Vagina (tissue), 2 donors: ENCODE measurements at regions not wholly inside any gene's neighbourhood (a gene's known extent, or its start where the extent isn't known, plus 50 kb on each side); places are given as distances from the start of the nearest gene placed in this dataset.

ENCODE experiments used
- DNase-seq, 2 donors: peaks; one replicate each; pipeline ENCODE4 v3.0.0-alpha.2; 2017; ENCODE audit errors: extremely low spot score in 2 of 2
- H3K27ac ChIP-seq: fragments of 200-600 bp; sonication (generic); one replicate; pipeline ENCODE4 v1.5.1; 2019
- H3K27me3 ChIP-seq: fragments of 200-600 bp; sonication (generic); one replicate; pipeline ENCODE4 v1.5.1; 2019
- H3K36me3 ChIP-seq, 2 donors: fragments of 200-600 bp; sonication (generic); one replicate each; pipeline ENCODE4 v1.5.1; 2017 to 2019
- H3K4me1 ChIP-seq: fragments of 200-600 bp; sonication (generic); one replicate; pipeline ENCODE4 v1.5.1; 2019
- H3K4me3 ChIP-seq, 2 donors: fragments of 200-600 bp; sonication (generic); 1 replicate in 1 of 2; 2 replicates in 1 of 2; pipeline ENCODE4 v1.5.1; 2016 to 2019
- H3K9me3 ChIP-seq: fragments of 200-600 bp; sonication (generic); one replicate; pipeline ENCODE4 v1.5.1; 2019
- POLR2A ChIP-seq, 2 donors: fragments of 450-650 bp; IDR thresholded peaks; one replicate each; pipeline ENCODE4 v1.6.1; 2017; ENCODE audit warnings: antibody characterized with exemption in 2 of 2, mild to moderate bottlenecking in 2 of 2, moderate library complexity in 2 of 2
- POLR2AphosphoS5 ChIP-seq, 2 donors: sonication (generic); formaldehyde crosslinking; IDR thresholded peaks; one replicate each; pipeline ENCODE4 v1.9.0; 2017; ENCODE audit warnings: antibody characterized with exemption in 2 of 2, mild to moderate bottlenecking in 2 of 2, low read depth in 1 of 2; ENCODE audit not compliant: insufficient read depth in 1 of 2
- intact Hi-C: fragments of 100-400 bp; cut with DNase I; formaldehyde crosslinking; loops from one replicate; pipeline ENCODE4 v1.15.1; 2023
- TF ChIP-seq, protein P1 (sequence below), 3 experiments: fragments of 450-650 bp in 2 of 3; fragments of 200-600 bp in 1 of 3; sonication (generic) in 1 of 3; IDR thresholded peaks; one replicate each; pipeline ENCODE4 v1.5.1; 2017 to 2019; ENCODE audit warnings: antibody characterized with exemption in 3 of 3, mild to moderate bottlenecking in 2 of 3, moderate library complexity in 2 of 3

DNA sequence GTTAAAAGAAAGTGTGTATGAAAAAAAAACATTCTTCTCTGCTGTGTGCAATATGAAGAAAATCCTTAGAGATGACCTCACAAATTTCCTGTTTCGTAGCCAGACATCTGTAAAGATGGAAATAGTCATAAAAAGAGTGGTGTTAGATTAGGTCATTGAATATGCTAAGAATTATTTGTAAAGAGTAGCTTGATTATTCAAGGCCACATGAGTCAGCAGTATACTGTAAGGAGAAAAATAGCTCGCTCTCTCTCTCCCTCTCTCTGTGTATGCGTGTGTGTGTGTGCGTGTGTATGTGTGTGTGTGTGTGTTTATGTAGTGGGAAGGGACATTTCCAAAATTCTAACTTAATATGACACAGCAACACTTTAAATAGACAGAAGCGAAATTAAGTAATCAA is 78.8 kb downstream of the PTCHD4 start:
- Histone ChIP-seq H3K4me1 (no peaks in the 10 kb centered on the region), H3K27me3 (no peaks in the 10 kb centered on the region), H3K27ac (no peak overlapping the region), H3K36me3 (no peaks in the 10 kb centered on the region), H3K9me3 (no peaks in the 10 kb centered on the region), H3K4me3 (no peak overlapping the region)
- intact Hi-C loops, result no loop called here
- TF ChIP-seq, protein P1, sequence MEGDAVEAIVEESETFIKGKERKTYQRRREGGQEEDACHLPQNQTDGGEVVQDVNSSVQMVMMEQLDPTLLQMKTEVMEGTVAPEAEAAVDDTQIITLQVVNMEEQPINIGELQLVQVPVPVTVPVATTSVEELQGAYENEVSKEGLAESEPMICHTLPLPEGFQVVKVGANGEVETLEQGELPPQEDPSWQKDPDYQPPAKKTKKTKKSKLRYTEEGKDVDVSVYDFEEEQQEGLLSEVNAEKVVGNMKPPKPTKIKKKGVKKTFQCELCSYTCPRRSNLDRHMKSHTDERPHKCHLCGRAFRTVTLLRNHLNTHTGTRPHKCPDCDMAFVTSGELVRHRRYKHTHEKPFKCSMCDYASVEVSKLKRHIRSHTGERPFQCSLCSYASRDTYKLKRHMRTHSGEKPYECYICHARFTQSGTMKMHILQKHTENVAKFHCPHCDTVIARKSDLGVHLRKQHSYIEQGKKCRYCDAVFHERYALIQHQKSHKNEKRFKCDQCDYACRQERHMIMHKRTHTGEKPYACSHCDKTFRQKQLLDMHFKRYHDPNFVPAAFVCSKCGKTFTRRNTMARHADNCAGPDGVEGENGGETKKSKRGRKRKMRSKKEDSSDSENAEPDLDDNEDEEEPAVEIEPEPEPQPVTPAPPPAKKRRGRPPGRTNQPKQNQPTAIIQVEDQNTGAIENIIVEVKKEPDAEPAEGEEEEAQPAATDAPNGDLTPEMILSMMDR (IDR thresholded peaks at IDR 0.05), result no peak
- DNase-seq, result no peak

DNA sequence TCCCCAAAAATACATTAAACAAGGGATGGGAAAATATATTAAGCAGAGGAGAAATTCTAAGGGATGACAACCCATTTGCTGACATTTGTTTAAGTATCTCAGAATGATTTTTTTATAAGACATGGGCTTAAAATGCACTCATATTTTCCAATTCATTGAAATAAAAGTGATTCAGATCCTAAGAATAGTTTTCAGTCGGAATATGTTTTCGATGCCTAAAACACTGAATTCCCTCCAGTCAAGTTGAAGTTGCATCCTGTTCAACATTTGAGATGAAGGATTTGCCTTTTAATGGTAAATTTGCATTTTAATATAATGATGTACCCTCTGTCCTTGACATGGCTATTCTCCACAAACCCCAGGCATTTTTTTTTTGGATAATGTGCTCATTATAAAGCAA is 79.3 kb downstream of the PTCHD4 start:
- TF ChIP-seq POLR2AphosphoS5 (IDR thresholded peaks at IDR 0.05; ENCODE audit: insufficient read depth in 1 of 2, low read depth in 1 of 2), result no peak
- TF ChIP-seq, protein P1 (IDR thresholded peaks at IDR 0.05), result no peak
- no peak for TF ChIP-seq POLR2A (IDR thresholded peaks at IDR 0.05)
- H3K9me3 ChIP-seq, result no peaks in the 10 kb centered on the region
- H3K4me3 ChIP-seq, result no peak overlapping the region
- intact Hi-C loops, result no loop called here
- H3K4me1 ChIP-seq, result no peaks in the 10 kb centered on the region
- no peak for DNase-seq
- H3K27me3 ChIP-seq, result no peaks in the 10 kb centered on the region
- no peak overlapping the region for H3K27ac ChIP-seq
- H3K36me3 ChIP-seq, result no peaks in the 10 kb centered on the region

DNA sequence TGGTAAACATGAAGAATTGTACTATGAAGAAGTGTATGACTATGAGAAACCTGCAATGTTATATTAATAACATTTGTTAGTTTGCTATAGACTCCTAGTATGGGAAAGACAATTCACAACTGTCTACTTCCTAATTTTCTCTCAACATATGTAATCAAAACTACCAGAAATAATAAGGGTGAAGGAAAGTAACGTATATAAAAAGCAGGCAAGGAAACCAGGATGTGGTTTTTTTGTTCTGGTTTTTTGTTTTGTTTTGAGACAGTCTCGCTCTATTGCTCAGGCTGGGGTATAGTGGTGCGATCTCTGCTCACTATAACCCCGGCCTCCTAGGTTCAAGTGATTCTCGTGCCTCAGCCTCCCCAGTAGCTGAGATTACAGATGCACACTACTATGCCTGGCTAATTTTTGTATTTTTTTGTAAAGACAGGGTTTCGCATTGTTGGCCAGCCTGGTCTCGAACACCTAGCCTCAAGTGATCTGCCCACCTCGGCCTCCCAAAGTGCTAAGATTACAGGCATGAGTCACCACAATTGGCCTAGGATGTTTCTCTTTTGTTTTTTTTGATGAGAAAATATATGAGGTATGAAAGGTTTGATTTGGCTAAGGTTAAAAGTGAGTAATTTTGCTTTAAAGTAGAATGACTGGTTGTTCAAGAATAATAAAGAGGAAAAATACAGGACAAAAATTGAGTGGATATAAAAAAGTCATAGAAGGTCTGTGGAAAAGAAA is 83.1 kb downstream of the PTCHD4 start:
- no peak for DNase-seq
- no peak overlapping the region for H3K27ac ChIP-seq
- H3K9me3 ChIP-seq, result no peaks in the 10 kb centered on the region
- H3K4me1 ChIP-seq, result no peaks in the 10 kb centered on the region
- H3K27me3 ChIP-seq, result no peaks in the 10 kb centered on the region
- intact Hi-C loops, result no loop called here
- H3K4me3 ChIP-seq, result no peak overlapping the region
- TF ChIP-seq, protein P1 (IDR thresholded peaks at IDR 0.05), result no peak
- TF ChIP-seq POLR2A (IDR thresholded peaks at IDR 0.05) (no peak), POLR2AphosphoS5 (IDR thresholded peaks at IDR 0.05; ENCODE audit: insufficient read depth in 1 of 2, low read depth in 1 of 2) (no peak)
- H3K36me3 ChIP-seq, result no peaks in the 10 kb centered on the region

DNA sequence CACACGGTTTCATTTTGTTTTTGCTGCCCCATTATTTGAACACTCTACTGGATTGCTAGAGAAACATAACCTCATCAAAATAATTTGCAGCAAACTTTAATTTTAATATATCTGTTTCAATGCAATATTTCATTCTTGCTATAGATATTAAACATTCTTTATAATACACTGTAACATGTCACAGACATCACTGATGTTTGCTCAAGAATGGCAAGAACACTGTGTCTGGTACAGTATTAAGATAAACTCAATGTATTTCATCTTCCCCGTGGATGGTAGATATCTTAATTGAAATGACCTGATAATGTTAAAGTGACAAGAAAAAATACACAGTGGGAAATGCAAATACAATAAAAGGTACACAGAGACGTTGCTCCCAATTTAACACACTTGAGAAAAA is 86.0 kb downstream of the PTCHD4 start:
- Histone ChIP-seq H3K4me3 (no peak overlapping the region), H3K4me1 (no peaks in the 10 kb centered on the region), H3K27ac (no peak overlapping the region), H3K27me3 (no peaks in the 10 kb centered on the region), H3K9me3 (no peaks in the 10 kb centered on the region), H3K36me3 (no peaks in the 10 kb centered on the region)
- intact Hi-C loops, result no loop called here
- DNase-seq, result no peak
- TF ChIP-seq POLR2A (IDR thresholded peaks at IDR 0.05), result no peak
- TF ChIP-seq, protein P1 (IDR thresholded peaks at IDR 0.05), result no peak
- TF ChIP-seq POLR2AphosphoS5 (IDR thresholded peaks at IDR 0.05; ENCODE audit: insufficient read depth in 1 of 2, low read depth in 1 of 2), result no peak

DNA sequence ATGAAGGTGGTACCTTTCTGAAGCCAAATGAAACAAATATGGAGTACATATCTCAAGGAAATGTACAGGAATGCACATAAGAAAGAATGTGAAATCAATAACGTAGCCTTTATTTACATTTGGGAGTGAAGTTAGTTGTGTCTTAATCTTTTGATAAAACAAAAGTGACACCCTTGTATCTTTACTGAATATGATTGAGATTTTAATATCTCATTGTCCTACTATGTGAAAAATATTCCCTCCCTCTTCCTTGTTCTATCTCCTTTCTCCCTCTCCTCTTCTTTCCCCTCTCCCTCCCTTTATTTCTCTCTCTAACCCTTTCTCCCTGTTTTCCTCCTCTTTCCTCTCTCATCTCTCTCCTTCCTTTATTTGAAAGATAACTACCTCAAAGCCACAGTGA is 89.1 kb downstream of the PTCHD4 start:
- no peak overlapping the region for H3K27ac ChIP-seq
- TF ChIP-seq POLR2AphosphoS5 (IDR thresholded peaks at IDR 0.05; ENCODE audit: insufficient read depth in 1 of 2, low read depth in 1 of 2) (no peak), POLR2A (IDR thresholded peaks at IDR 0.05) (no peak)
- TF ChIP-seq, protein P1 (IDR thresholded peaks at IDR 0.05), result no peak
- no peak for DNase-seq
- no peak overlapping the region for H3K4me3 ChIP-seq
- no peaks in the 10 kb centered on the region for H3K36me3 ChIP-seq
- H3K27me3 ChIP-seq, result no peaks in the 10 kb centered on the region
- intact Hi-C loops, result no loop called here
- no peaks in the 10 kb centered on the region for H3K4me1 ChIP-seq
- no peaks in the 10 kb centered on the region for H3K9me3 ChIP-seq
